ENCODE measurements at regions not wholly inside any gene's neighbourhood (a gene's known extent, or its start where the extent isn't known, plus 50 kb on each side); places are given as distances from the start of the nearest gene placed in this dataset.

- 90 to 94% methylated on average over 1 of the region's 1 CpG for WGBS, 2 donors
- TF ChIP-seq POLR2AphosphoS5 (IDR thresholded peaks at IDR 0.05) (no peak), EP300 (IDR thresholded peaks at IDR 0.05) (no peak), CTCF (IDR thresholded peaks at IDR 0.05) (no peak), POLR2A (IDR thresholded peaks at IDR 0.05) (no peak)
- Histone ChIP-seq H3K9me3 (peaks cover 0 to 6% (median 0%) of the 10 kb centered on the region in 4 donors), H3K27ac (no peak overlapping the region), H3K4me3 (no peak overlapping the region), H3K27me3 (no peaks in the 10 kb centered on the region), H3K4me1 (no peaks in the 10 kb centered on the region), H3K36me3 (no peaks in the 10 kb centered on the region)
- DNase-seq = no peak
- ATAC-seq (ENCODE audit: low FRiP score in 2 of 2) = no peak
Measured at GRCh38 chr2:140136861-140137260, 1356.7 kb upstream of the NXPH2 start.

GRCh38 chr2:140136366-140136765 lies 1356.2 kb upstream of the NXPH2 start:
- no peak for DNase-seq

GRCh38 chr2:140128909-140129308 lies 1348.7 kb upstream of the NXPH2 start:
- no peaks in the 10 kb centered on the region for H3K9me3 ChIP-seq
- H3K27ac ChIP-seq = no peak overlapping the region
- WGBS, 2 donors = 68 to 87% methylated on average over 2 of the region's 2 CpGs
- H3K36me3 ChIP-seq = no peaks in the 10 kb centered on the region
- no peak for TF ChIP-seq POLR2A (IDR thresholded peaks at IDR 0.05)
- TF ChIP-seq POLR2AphosphoS5 (IDR thresholded peaks at IDR 0.05) = no peak
- no peak for TF ChIP-seq EP300 (IDR thresholded peaks at IDR 0.05)
- TF ChIP-seq CTCF (IDR thresholded peaks at IDR 0.05) = no peak
- H3K4me3 ChIP-seq = no peak overlapping the region
- DNase-seq (no peak), ATAC-seq (ENCODE audit: low FRiP score in 2 of 2) (no peak)
- no peaks in the 10 kb centered on the region for H3K4me1 ChIP-seq
- no peaks in the 10 kb centered on the region for H3K27me3 ChIP-seq

More at GRCh38 chr2:140136366-140136765, 1356.2 kb upstream of the NXPH2 start:
- H3K27me3 ChIP-seq = no peaks in the 10 kb centered on the region
- ATAC-seq (ENCODE audit: low FRiP score in 2 of 2) = no peak
- peaks cover 0 to 4% (median 0%) of the 10 kb centered on the region in 4 donors for H3K9me3 ChIP-seq
- no peak overlapping the region for H3K27ac ChIP-seq
- H3K36me3 ChIP-seq = no peaks in the 10 kb centered on the region
- no peaks in the 10 kb centered on the region for H3K4me1 ChIP-seq
- no peak overlapping the region for H3K4me3 ChIP-seq
- TF ChIP-seq CTCF (IDR thresholded peaks at IDR 0.05) = no peak
- TF ChIP-seq POLR2AphosphoS5 (IDR thresholded peaks at IDR 0.05) = no peak
- TF ChIP-seq POLR2A (IDR thresholded peaks at IDR 0.05) = no peak
- TF ChIP-seq EP300 (IDR thresholded peaks at IDR 0.05) = no peak

- no peak overlapping the region for H3K27ac ChIP-seq
- ATAC-seq (ENCODE audit: low FRiP score in 2 of 2) (no peak), DNase-seq (no peak)
- no peaks in the 10 kb centered on the region for H3K9me3 ChIP-seq
- TF ChIP-seq CTCF (IDR thresholded peaks at IDR 0.05) (no peak), EP300 (IDR thresholded peaks at IDR 0.05) (no peak), POLR2A (IDR thresholded peaks at IDR 0.05) (no peak), POLR2AphosphoS5 (IDR thresholded peaks at IDR 0.05) (no peak)
- no peak overlapping the region for H3K4me3 ChIP-seq
- 84 to 89% methylated on average over 2 to 5 of the region's 5 CpGs for WGBS, 2 donors
- no peaks in the 10 kb centered on the region for H3K27me3 ChIP-seq
- no peaks in the 10 kb centered on the region for H3K36me3 ChIP-seq
- no peaks in the 10 kb centered on the region for H3K4me1 ChIP-seq
Measured at GRCh38 chr2:140122001-140122400, 1341.8 kb upstream of the NXPH2 start.

GRCh38 chr2:140117386-140117785 lies 1337.2 kb upstream of the NXPH2 start:
- ATAC-seq (ENCODE audit: low FRiP score in 2 of 2) (no peak), DNase-seq (no peak)
- 41 to 71% methylated on average over 1 of the region's 1 CpG for WGBS, 2 donors
- no peaks in the 10 kb centered on the region for H3K4me1 ChIP-seq
- TF ChIP-seq EP300 (IDR thresholded peaks at IDR 0.05) = no peak
- TF ChIP-seq POLR2A (IDR thresholded peaks at IDR 0.05) = no peak
- no peak for TF ChIP-seq CTCF (IDR thresholded peaks at IDR 0.05)
- no peak for TF ChIP-seq POLR2AphosphoS5 (IDR thresholded peaks at IDR 0.05)
- no peaks in the 10 kb centered on the region for H3K27me3 ChIP-seq
- H3K27ac ChIP-seq = no peak overlapping the region
- no peaks in the 10 kb centered on the region for H3K9me3 ChIP-seq
- H3K4me3 ChIP-seq = no peak overlapping the region
- H3K36me3 ChIP-seq = no peaks in the 10 kb centered on the region

All from upper lobe of left lung (tissue), 6 donors.